Thyroid gland (tissue), 4 donors: ENCODE measurements at regions not wholly inside any gene's neighbourhood (a gene's known extent, or its start where the extent isn't known, plus 50 kb on each side); places are given as distances from the start of the nearest gene placed in this dataset.

Source experiments
- DNase-seq, 2 donors: peaks; one replicate each; pipeline ENCODE4 v3.0.0-alpha.2; 2019
- H3K27ac ChIP-seq, 3 donors: fragments of 200-600 bp; sonication (generic); 1 replicate in 2 of 3; 2 replicates in 1 of 3; pipeline ENCODE4 v1.5.1; 2016 to 2019; ENCODE audit warnings: mild to moderate bottlenecking in 1 of 3, moderate library complexity in 1 of 3
- H3K27me3 ChIP-seq: fragments of 200-600 bp; sonication (generic); one replicate; pipeline ENCODE4 v1.5.1; 2019
- H3K36me3 ChIP-seq, 2 donors: fragments of 200-600 bp; sonication (generic); one replicate each; pipeline ENCODE4 v1.5.1; 2016 to 2019
- H3K4me1 ChIP-seq, 2 donors: fragments of 200-600 bp; sonication (generic); one replicate each; pipeline ENCODE4 v1.5.1; 2017 to 2019
- H3K4me3 ChIP-seq, 3 donors: fragments of 200-600 bp; sonication (generic); replicated peaks in 1 of 3; 1 replicate in 2 of 3; 2 replicates in 1 of 3; pipeline ENCODE4 v1.5.1; 2016; ENCODE audit warnings: mild to moderate bottlenecking in 1 of 3
- H3K9me3 ChIP-seq: fragments of 200-600 bp; sonication (generic); one replicate; pipeline ENCODE4 v1.5.1; 2017
- CTCF ChIP-seq, 6 experiments: fragments of 200-600 bp in 3 of 6; fragments of 450-650 bp in 3 of 6; sonication (generic) in 3 of 6; IDR thresholded peaks; one replicate each; pipeline ENCODE4 v1.5.1; 2016 to 2019; ENCODE audit warnings: antibody characterized with exemption in 6 of 6, mild to moderate bottlenecking in 2 of 6, inconsistent platforms in 1 of 6, moderate library complexity in 1 of 6
- POLR2A ChIP-seq, 2 donors: fragments of 450-650 bp; IDR thresholded peaks; one replicate each; pipeline ENCODE4 v1.6.1; 2017; ENCODE audit warnings: antibody characterized with exemption in 2 of 2, mild to moderate bottlenecking in 2 of 2, moderate library complexity in 1 of 2
- WGBS, 2 donors: methylation state at CpG; one replicate each; pipeline ENCODE4 v1.1.5; 2017; 5-methylcytosine and 5-hydroxymethylcytosine counted together
- intact Hi-C: fragments of 100-400 bp; cut with DNase I; formaldehyde crosslinking; loops from one replicate; pipeline ENCODE4 v1.15.1; 2023

- Histone ChIP-seq H3K4me3 (no peak overlapping the region), H3K27ac (no peak overlapping the region)
- intact Hi-C loops = no loop called here
These were observed 1029.5 kb upstream of the GJE1 start for GRCh38 chr6:141103246-141103645.

GRCh38 chr6:141097471-141097870 lies 1035.3 kb upstream of the GJE1 start:
- H3K4me1 ChIP-seq = no peaks in the 10 kb centered on the region
- H3K27ac ChIP-seq = no peak overlapping the region
- no peaks in the 10 kb centered on the region for H3K36me3 ChIP-seq
- no peak for DNase-seq
- no peak for TF ChIP-seq CTCF (IDR thresholded peaks at IDR 0.05)
- TF ChIP-seq POLR2A (IDR thresholded peaks at IDR 0.05) = no peak
- intact Hi-C loops = no loop called here
- no peaks in the 10 kb centered on the region for H3K27me3 ChIP-seq
- H3K9me3 ChIP-seq = no peaks in the 10 kb centered on the region
- 84 to 86% methylated on average over 1 of the region's 1 CpG for WGBS, 2 donors
- H3K4me3 ChIP-seq = no peak overlapping the region

More at GRCh38 chr6:141103246-141103645, 1029.5 kb upstream of the GJE1 start:
- Histone ChIP-seq H3K4me1 (no peaks in the 10 kb centered on the region), H3K9me3 (no peaks in the 10 kb centered on the region), H3K36me3 (no peaks in the 10 kb centered on the region), H3K27me3 (no peaks in the 10 kb centered on the region)
- DNase-seq = no peak
- no peak for TF ChIP-seq POLR2A (IDR thresholded peaks at IDR 0.05)
- TF ChIP-seq CTCF (IDR thresholded peaks at IDR 0.05) = no peak

- no peak overlapping the region for H3K27ac ChIP-seq
- no peaks in the 10 kb centered on the region for H3K36me3 ChIP-seq
- 64 to 71% methylated on average over 1 of the region's 1 CpG for WGBS, 2 donors
- no peaks in the 10 kb centered on the region for H3K4me1 ChIP-seq
- H3K27me3 ChIP-seq = no peaks in the 10 kb centered on the region
- no peak for DNase-seq
- intact Hi-C loops = no loop called here
- H3K9me3 ChIP-seq = no peaks in the 10 kb centered on the region
- H3K4me3 ChIP-seq = no peak overlapping the region
- no peak for TF ChIP-seq POLR2A (IDR thresholded peaks at IDR 0.05)
- no peak for TF ChIP-seq CTCF (IDR thresholded peaks at IDR 0.05)
These were observed 1037.4 kb upstream of the GJE1 start for GRCh38 chr6:141095308-141095707.

GRCh38 chr6:141088171-141088570 lies 1044.6 kb upstream of the GJE1 start:
- DNase-seq = no peak
- no peak overlapping the region for H3K4me3 ChIP-seq
- H3K36me3 ChIP-seq = no peaks in the 10 kb centered on the region
- no peaks in the 10 kb centered on the region for H3K9me3 ChIP-seq
- H3K4me1 ChIP-seq = no peaks in the 10 kb centered on the region
- no peaks in the 10 kb centered on the region for H3K27me3 ChIP-seq
- TF ChIP-seq CTCF (IDR thresholded peaks at IDR 0.05) = no peak
- TF ChIP-seq POLR2A (IDR thresholded peaks at IDR 0.05) = no peak
- intact Hi-C loops = no loop called here
- H3K27ac ChIP-seq = no peak overlapping the region

- no peaks in the 10 kb centered on the region for H3K27me3 ChIP-seq
- H3K4me3 ChIP-seq = no peak overlapping the region
- no peak overlapping the region for H3K27ac ChIP-seq
- no peak for DNase-seq
- H3K9me3 ChIP-seq = no peaks in the 10 kb centered on the region
- WGBS, 2 donors = 83 to 91% methylated on average over 8 of the region's 8 CpGs
- no peaks in the 10 kb centered on the region for H3K4me1 ChIP-seq
- intact Hi-C loops = no loop called here
- TF ChIP-seq CTCF (IDR thresholded peaks at IDR 0.05) = no peak
- TF ChIP-seq POLR2A (IDR thresholded peaks at IDR 0.05) = no peak
- no peaks in the 10 kb centered on the region for H3K36me3 ChIP-seq
These were observed 1055.1 kb upstream of the GJE1 start for GRCh38 chr6:141077355-141078333.
